ENCODE measurements at regions not wholly inside any gene's neighbourhood (a gene's known extent, or its start where the extent isn't known, plus 50 kb on each side); places are given as distances from the start of the nearest gene placed in this dataset.

- TF ChIP-seq CTCF (conservative IDR thresholded peaks at IDR 0.05), result no peak
- H3K4me1 Mint-ChIP-seq (ENCODE audit: unreplicated experiment), result peaks cover 21% of the 10 kb centered on the region
- no peak for DNase-seq (ENCODE audit: extremely low spot score, unreplicated experiment)
- H3K27ac Mint-ChIP-seq, result no peak overlapping the region
- no peaks in the 10 kb centered on the region for H3K27me3 Mint-ChIP-seq
- H3K36me3 Mint-ChIP-seq, result no peaks in the 10 kb centered on the region
- no peak overlapping the region for H3K4me3 Mint-ChIP-seq
- H3K9me3 Mint-ChIP-seq, result peaks cover 7% of the 10 kb centered on the region
Measured at GRCh38 chr5:143738417-143739401, 73.3 kb upstream of the HMHB1 start.

- no peaks in the 10 kb centered on the region for H3K9me3 Mint-ChIP-seq
- no peak for DNase-seq (ENCODE audit: extremely low spot score, unreplicated experiment)
- H3K27me3 Mint-ChIP-seq, result no peaks in the 10 kb centered on the region
- no peaks in the 10 kb centered on the region for H3K36me3 Mint-ChIP-seq
- no peak for TF ChIP-seq CTCF (conservative IDR thresholded peaks at IDR 0.05)
- H3K4me1 Mint-ChIP-seq (ENCODE audit: unreplicated experiment), result peaks cover 16% of the 10 kb centered on the region
- H3K4me3 Mint-ChIP-seq, result no peak overlapping the region
- H3K27ac Mint-ChIP-seq, result no peak overlapping the region
Measured at GRCh38 chr5:143737062-143737461, 74.9 kb upstream of the HMHB1 start.

GRCh38 chr5:143734456-143734780 lies 77.5 kb upstream of the HMHB1 start:
- peaks cover 16% of the 10 kb centered on the region for H3K4me1 Mint-ChIP-seq (ENCODE audit: unreplicated experiment)
- H3K27ac Mint-ChIP-seq, result no peak overlapping the region
- no peak for DNase-seq (ENCODE audit: extremely low spot score, unreplicated experiment)
- H3K4me3 Mint-ChIP-seq, result no peak overlapping the region
- TF ChIP-seq CTCF (conservative IDR thresholded peaks at IDR 0.05), result no peak
- H3K9me3 Mint-ChIP-seq, result no peaks in the 10 kb centered on the region
- H3K36me3 Mint-ChIP-seq, result no peaks in the 10 kb centered on the region
- no peaks in the 10 kb centered on the region for H3K27me3 Mint-ChIP-seq

- Mint-ChIP-seq H3K36me3 (no peaks in the 10 kb centered on the region), H3K4me3 (no peak overlapping the region), H3K9me3 (no peaks in the 10 kb centered on the region), H3K27ac (no peak overlapping the region), H3K27me3 (no peaks in the 10 kb centered on the region), H3K4me1 (ENCODE audit: unreplicated experiment) (peaks cover 16% of the 10 kb centered on the region)
- no peak for TF ChIP-seq CTCF (conservative IDR thresholded peaks at IDR 0.05)
- DNase-seq (ENCODE audit: extremely low spot score, unreplicated experiment), result no peak
Measured at GRCh38 chr5:143733665-143734455, 78.1 kb upstream of the HMHB1 start.

- H3K9me3 Mint-ChIP-seq, result no peaks in the 10 kb centered on the region
- no peak for DNase-seq (ENCODE audit: extremely low spot score, unreplicated experiment)
- no peaks in the 10 kb centered on the region for H3K27me3 Mint-ChIP-seq
- no peaks in the 10 kb centered on the region for H3K36me3 Mint-ChIP-seq
- no peak overlapping the region for H3K27ac Mint-ChIP-seq
- H3K4me3 Mint-ChIP-seq, result no peak overlapping the region
- TF ChIP-seq CTCF (conservative IDR thresholded peaks at IDR 0.05), result no peak
- H3K4me1 Mint-ChIP-seq (ENCODE audit: unreplicated experiment), result peaks cover 8% of the 10 kb centered on the region
Measured at GRCh38 chr5:143732402-143732801, 79.6 kb upstream of the HMHB1 start.

All from type B pancreatic cell (in vitro differentiated cells).